ENCODE measurements at regions not wholly inside any gene's neighbourhood (a gene's known extent, or its start where the extent isn't known, plus 50 kb on each side); places are given as distances from the start of the nearest gene placed in this dataset.

DNA sequence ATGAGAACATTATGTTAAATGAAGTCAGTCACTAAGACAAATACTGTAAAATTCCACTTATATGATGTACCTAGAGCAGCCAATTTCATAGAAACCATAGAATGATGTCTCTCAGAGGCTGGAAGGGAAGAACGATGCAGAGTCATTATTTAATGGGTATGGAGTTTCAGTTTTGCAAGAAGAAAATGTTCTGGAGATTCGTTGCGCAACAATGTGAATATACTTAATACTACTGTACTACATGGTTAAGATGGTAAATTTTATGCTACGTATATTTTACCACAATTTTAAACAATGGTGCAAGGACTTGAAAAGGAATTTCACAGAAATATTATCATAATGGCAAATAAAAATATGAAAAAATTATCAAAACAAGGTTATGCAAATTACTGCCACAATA lies 972.6 kb downstream of the KCNMA1 start:
- Histone ChIP-seq H3K4me3 (ENCODE audit: insufficient read depth, low read depth, low read length) (no peak overlapping the region), H4K20me1 (ENCODE audit: insufficient read depth, low read length) (no peaks in the 10 kb centered on the region), H3K36me3 (ENCODE audit: control insufficient read depth, insufficient read depth, low read length) (no peaks in the 10 kb centered on the region), H3K27me3 (ENCODE audit: control insufficient read depth, insufficient read depth, low read length) (no peaks in the 10 kb centered on the region), H4K91ac (ENCODE audit: insufficient read depth, low read depth, low read length) (no peak overlapping the region), H2AK5ac (ENCODE audit: low read depth, low read length) (no peak overlapping the region), H2BK5ac (ENCODE audit: low read depth, low read length, poor library complexity, severe bottlenecking) (no peak overlapping the region), H2AFZ (replicated peaks; ENCODE audit: low read length, poor library complexity) (no peak overlapping the region), H2BK20ac (ENCODE audit: low read depth, low read length) (no peak overlapping the region), H3K14ac (replicated peaks; ENCODE audit: low read depth, low read length) (no peak overlapping the region), H4K8ac (ENCODE audit: low read depth in 2 of 2, low read length in 2 of 2) (no peak overlapping the region), H3K9me3 (ENCODE audit: control insufficient read depth, insufficient read depth, low read length) (no peaks in the 10 kb centered on the region), H3K18ac (ENCODE audit: low read depth, low read length) (no peak overlapping the region), H2BK120ac (ENCODE audit: low read depth, low read length) (no peak overlapping the region), H3K27ac (ENCODE audit: insufficient read depth, low read length) (no peak overlapping the region), H3K4me1 (ENCODE audit: control insufficient read depth, insufficient read depth, low read length) (no peaks in the 10 kb centered on the region; the same call in 1 of the 2 replicates), H3K4me2 (ENCODE audit: low read depth, low read length) (no peak overlapping the region), H3K79me1 (ENCODE audit: low read depth in 1 of 2, low read length in 2 of 2) (no peaks in the 10 kb centered on the region), H3K23ac (ENCODE audit: low read depth, low read length) (no peak overlapping the region), H3K56ac (ENCODE audit: extremely low read depth, insufficient read depth, low read length) (no peak overlapping the region), H3K9me1 (ENCODE audit: insufficient read depth, low read length) (no peaks in the 10 kb centered on the region), H3K9ac (ENCODE audit: low read depth, low read length) (no peak overlapping the region), H4K5ac (ENCODE audit: low read depth, low read length) (no peak overlapping the region), H2BK15ac (ENCODE audit: low read depth, low read length) (no peak overlapping the region), H3K4ac (ENCODE audit: low read depth, low read length) (no peak overlapping the region), H2AK9ac (replicated peaks; ENCODE audit: low read depth, low read length, poor library complexity) (no peak overlapping the region)
- TF ChIP-seq CEBPB (IDR thresholded peaks at IDR 0.05; ENCODE audit: low read depth, low read length) = peak; percentile 91
- TF ChIP-seq MXI1 (IDR thresholded peaks at IDR 0.05; ENCODE audit: borderline replicate concordance, low read depth, low read length) = no peak
- in situ Hi-C loops (cut with MboI; ENCODE audit: low sequenced_read_pairs) (no loop called here), dilution Hi-C loops (cut with HindIII; ENCODE audit: low sequenced_read_pairs, unreplicated experiment) (no loop called here), intact Hi-C loops (cut with micrococcal nuclease) (no loop called here)
- BruUV-seq (replicated peaks) = no TSS peak
- no CpG with 5 or more reads among the region's 4 CpGs for WGBS, 2 experiments (ENCODE audit: extremely low coverage in 2 of 2, insufficient read length in 1 of 2)
- CTCF ChIA-PET = no interaction called here
- DNase-seq (no peak), ATAC-seq (ENCODE audit: low read depth) (no peak)
- POLR2A ChIA-PET (ENCODE audit: unreplicated experiment) = no interaction called here
